KMS-11 (cell line): ENCODE measurements at regions not wholly inside any gene's neighbourhood (a gene's known extent, or its start where the extent isn't known, plus 50 kb on each side); places are given as distances from the start of the nearest gene placed in this dataset.

Experiments used
- H2AFZ ChIP-seq: fragments of 200-600 bp; sonication (generic); 2 replicates; pipeline ENCODE4 v1.6.1; 2016; ENCODE audit warnings: antibody characterized with exemption, mixed run types, low read depth
- H3K27ac ChIP-seq: fragments of 200-600 bp; sonication (generic); 2 replicates; pipeline ENCODE4 v1.6.1; 2016; ENCODE audit warnings: mild to moderate bottlenecking, mixed run types
- H3K27me3 ChIP-seq: fragments of 200-600 bp; sonication (generic); 2 replicates; pipeline ENCODE4 v1.6.1; 2017; ENCODE audit warnings: mild to moderate bottlenecking, low read depth, mixed run types, moderate library complexity; ENCODE audit not compliant: insufficient read depth
- H3K36me3 ChIP-seq: fragments of 200-600 bp; sonication (generic); 2 replicates; pipeline ENCODE4 v1.6.1; 2017; ENCODE audit warnings: mild to moderate bottlenecking, mixed run types; ENCODE audit not compliant: insufficient read depth
- H3K4me1 ChIP-seq: fragments of 200-600 bp; sonication (generic); 2 replicates; pipeline ENCODE4 v1.6.1; 2016; ENCODE audit warnings: mild to moderate bottlenecking, low read depth, mixed run types; ENCODE audit not compliant: poor library complexity, severe bottlenecking
- H3K4me2 ChIP-seq: fragments of 200-600 bp; sonication (generic); 2 replicates; pipeline ENCODE4 v1.7.0; 2016; ENCODE audit warnings: mild to moderate bottlenecking, mixed run types
- H3K4me3 ChIP-seq: fragments of 200-600 bp; sonication (generic); IDR thresholded peaks from 2 replicates; pipeline ENCODE4 v1.6.1; 2017; ENCODE audit warnings: low read depth, low read length, mixed read lengths; ENCODE audit not compliant: insufficient read depth
- H3K79me2 ChIP-seq: fragments of 200-600 bp; sonication (generic); 2 replicates; pipeline ENCODE4 v1.6.1; 2016; ENCODE audit warnings: low read depth, mixed run types; ENCODE audit not compliant: insufficient read depth
- H3K9ac ChIP-seq: fragments of 200-600 bp; sonication (generic); 2 replicates; pipeline ENCODE4 v1.6.1; 2016; ENCODE audit warnings: mild to moderate bottlenecking, mixed run types
- H4K20me1 ChIP-seq: fragments of 200-600 bp; sonication (generic); 2 replicates; pipeline ENCODE4 v1.6.1; 2016; ENCODE audit warnings: mild to moderate bottlenecking, mixed run types; ENCODE audit not compliant: insufficient read depth
- TF ChIP-seq, protein P1 (sequence below): fragments of 200-600 bp; sonication (generic); conservative IDR thresholded peaks from 2 replicates; pipeline ENCODE4 v1.6.1; 2017; ENCODE audit warnings: low read depth, mild to moderate bottlenecking, antibody characterized with exemption, low read length, moderate library complexity, mixed read lengths

DNA sequence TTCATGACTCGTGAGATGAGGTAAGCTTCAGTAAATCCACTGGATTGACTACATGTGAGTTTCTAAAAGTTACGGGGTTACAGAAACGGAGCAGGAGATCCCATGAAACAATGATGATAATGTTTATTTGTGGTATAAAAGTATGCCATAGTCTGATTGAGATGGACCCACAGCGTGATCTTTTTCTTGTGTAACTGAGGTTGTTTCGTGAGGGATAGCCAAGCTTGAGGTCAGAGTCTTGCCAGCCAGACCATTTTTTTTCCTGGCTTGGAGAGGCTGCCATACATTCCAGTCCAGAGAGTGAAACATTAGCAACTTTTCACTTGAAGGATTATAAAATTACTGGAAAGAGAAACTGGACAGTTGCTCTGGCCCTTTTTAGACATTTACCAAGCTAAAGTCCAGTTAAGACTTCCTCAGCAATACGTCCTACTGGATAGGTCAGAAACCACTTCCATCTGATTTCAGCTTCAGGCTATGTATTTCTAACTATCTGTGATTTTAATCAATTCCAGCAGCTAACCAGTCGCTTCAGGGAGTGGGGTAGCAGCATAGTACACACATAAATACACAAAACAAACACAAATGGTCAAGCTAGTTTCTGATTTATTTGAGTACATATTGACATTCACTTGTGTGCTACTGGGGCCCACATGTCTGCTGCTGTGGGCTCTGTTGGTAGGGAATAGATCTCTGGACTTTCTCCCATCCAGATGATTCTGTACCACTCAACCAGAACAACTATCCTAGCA lies 194.6 kb downstream of the POSTN start:
- Histone ChIP-seq H3K4me1 (no peaks in the 10 kb centered on the region), H3K27me3 (no peaks in the 10 kb centered on the region), H3K79me2 (no peaks in the 10 kb centered on the region), H3K9ac (no peak overlapping the region), H4K20me1 (no peaks in the 10 kb centered on the region), H3K4me3 (no peak overlapping the region), H3K4me2 (no peak overlapping the region), H3K36me3 (no peaks in the 10 kb centered on the region), H3K27ac (no peak overlapping the region), H2AFZ (no peak overlapping the region)
- TF ChIP-seq, protein P1, sequence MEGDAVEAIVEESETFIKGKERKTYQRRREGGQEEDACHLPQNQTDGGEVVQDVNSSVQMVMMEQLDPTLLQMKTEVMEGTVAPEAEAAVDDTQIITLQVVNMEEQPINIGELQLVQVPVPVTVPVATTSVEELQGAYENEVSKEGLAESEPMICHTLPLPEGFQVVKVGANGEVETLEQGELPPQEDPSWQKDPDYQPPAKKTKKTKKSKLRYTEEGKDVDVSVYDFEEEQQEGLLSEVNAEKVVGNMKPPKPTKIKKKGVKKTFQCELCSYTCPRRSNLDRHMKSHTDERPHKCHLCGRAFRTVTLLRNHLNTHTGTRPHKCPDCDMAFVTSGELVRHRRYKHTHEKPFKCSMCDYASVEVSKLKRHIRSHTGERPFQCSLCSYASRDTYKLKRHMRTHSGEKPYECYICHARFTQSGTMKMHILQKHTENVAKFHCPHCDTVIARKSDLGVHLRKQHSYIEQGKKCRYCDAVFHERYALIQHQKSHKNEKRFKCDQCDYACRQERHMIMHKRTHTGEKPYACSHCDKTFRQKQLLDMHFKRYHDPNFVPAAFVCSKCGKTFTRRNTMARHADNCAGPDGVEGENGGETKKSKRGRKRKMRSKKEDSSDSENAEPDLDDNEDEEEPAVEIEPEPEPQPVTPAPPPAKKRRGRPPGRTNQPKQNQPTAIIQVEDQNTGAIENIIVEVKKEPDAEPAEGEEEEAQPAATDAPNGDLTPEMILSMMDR = no peak

DNA sequence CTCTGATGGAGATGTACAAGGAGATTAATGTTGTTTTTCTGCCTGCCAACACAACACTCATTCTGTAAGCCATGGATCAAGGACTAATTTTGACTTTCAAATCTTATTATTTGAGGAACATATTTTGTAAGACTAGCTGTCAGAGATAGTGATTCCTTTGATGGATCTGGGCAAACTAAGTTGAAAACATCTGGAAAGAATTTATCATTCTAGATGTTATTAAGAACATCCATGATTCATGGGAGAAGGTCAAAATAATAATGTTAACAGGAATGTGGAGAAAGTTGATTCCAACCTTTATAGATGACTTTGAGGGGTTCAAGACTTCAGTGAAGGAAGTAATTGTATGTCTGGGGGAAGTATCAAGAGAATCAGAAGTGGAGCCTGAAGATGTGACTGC lies 196.8 kb downstream of the POSTN start:
- H3K4me2 ChIP-seq = no peak overlapping the region
- no peak overlapping the region for H3K27ac ChIP-seq
- no peaks in the 10 kb centered on the region for H3K36me3 ChIP-seq
- TF ChIP-seq, protein P1 = no peak
- H3K4me1 ChIP-seq = no peaks in the 10 kb centered on the region
- H3K9ac ChIP-seq = no peak overlapping the region
- H4K20me1 ChIP-seq = no peaks in the 10 kb centered on the region
- no peaks in the 10 kb centered on the region for H3K27me3 ChIP-seq
- H3K79me2 ChIP-seq = no peaks in the 10 kb centered on the region
- no peak overlapping the region for H3K4me3 ChIP-seq
- no peak overlapping the region for H2AFZ ChIP-seq

DNA sequence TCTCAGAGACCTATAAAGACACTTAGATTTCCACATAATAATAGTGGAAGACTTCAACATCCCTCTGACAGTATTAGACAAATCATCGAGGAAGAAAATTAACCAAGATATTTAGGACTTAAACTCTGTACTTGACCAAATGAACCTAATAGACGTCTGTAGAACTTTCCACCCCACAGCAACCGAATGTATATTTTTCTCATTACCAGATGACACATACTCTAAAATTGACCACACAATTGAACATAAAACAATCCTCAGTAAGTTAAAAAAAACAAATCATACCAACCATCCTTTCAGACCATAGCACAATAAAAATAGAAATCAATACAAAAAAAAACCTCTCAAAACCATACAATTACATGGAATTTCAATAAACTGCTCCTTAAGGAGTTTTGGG lies 201.0 kb downstream of the POSTN start:
- no peaks in the 10 kb centered on the region for H3K27me3 ChIP-seq
- no peak overlapping the region for H2AFZ ChIP-seq
- TF ChIP-seq, protein P1 = no peak
- H3K27ac ChIP-seq = no peak overlapping the region
- no peak overlapping the region for H3K4me2 ChIP-seq
- H3K36me3 ChIP-seq = no peaks in the 10 kb centered on the region
- H3K79me2 ChIP-seq = no peaks in the 10 kb centered on the region
- no peak overlapping the region for H3K4me3 ChIP-seq
- no peaks in the 10 kb centered on the region for H3K4me1 ChIP-seq
- no peak overlapping the region for H3K9ac ChIP-seq
- no peaks in the 10 kb centered on the region for H4K20me1 ChIP-seq

DNA sequence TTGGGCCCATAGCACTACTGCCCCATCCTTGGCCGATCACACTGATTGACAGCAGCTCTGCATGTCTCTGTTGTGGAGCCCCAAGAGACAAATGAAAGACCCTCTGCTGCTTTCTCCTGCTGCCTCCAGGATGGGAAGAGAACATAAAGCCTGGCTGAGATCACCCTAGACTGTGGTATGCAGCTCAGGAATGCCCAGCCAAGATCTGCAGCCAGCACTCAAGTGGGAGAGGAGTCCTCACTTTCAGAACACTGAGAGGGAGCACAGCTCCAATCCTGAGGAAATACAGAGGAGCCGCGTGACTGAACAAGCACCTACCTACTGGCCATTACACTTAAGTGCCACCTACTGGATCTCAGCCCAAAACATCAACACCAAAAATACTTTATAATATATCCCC lies 203.0 kb downstream of the POSTN start:
- Histone ChIP-seq H4K20me1 (no peaks in the 10 kb centered on the region), H3K36me3 (no peaks in the 10 kb centered on the region), H3K4me3 (no peak overlapping the region), H3K4me1 (no peaks in the 10 kb centered on the region), H3K27me3 (no peaks in the 10 kb centered on the region), H3K9ac (no peak overlapping the region), H3K4me2 (no peak overlapping the region), H3K27ac (no peak overlapping the region), H3K79me2 (no peaks in the 10 kb centered on the region), H2AFZ (no peak overlapping the region)
- TF ChIP-seq, protein P1 = no peak
